Thymus (tissue), 11 donors: ENCODE measurements at regions not wholly inside any gene's neighbourhood (a gene's known extent, or its start where the extent isn't known, plus 50 kb on each side); places are given as distances from the start of the nearest gene placed in this dataset.

Experiments used
- DNase-seq, 9 donors: peaks; one replicate each; pipeline ENCODE4 v3.0.0-alpha.2; 2013; ENCODE audit warnings: low spot score in 9 of 9, low read depth in 6 of 9, missing footprints in 1 of 9
- H3K27ac ChIP-seq, 2 donors: one replicate each; pipeline ENCODE4 v1.5.1; 2013; ENCODE audit warnings: control low read depth in 1 of 2, low read depth in 1 of 2, low read length in 1 of 2, mild to moderate bottlenecking in 1 of 2, moderate library complexity in 1 of 2
- H3K27me3 ChIP-seq, 2 donors: one replicate each; pipeline ENCODE4 v1.5.1; 2013; ENCODE audit warnings: low read length in 1 of 2; ENCODE audit not compliant: control insufficient read depth in 2 of 2, insufficient read depth in 1 of 2
- H3K36me3 ChIP-seq, 2 donors: one replicate each; pipeline ENCODE4 v1.5.1; 2013; ENCODE audit warnings: low read length in 1 of 2, mild to moderate bottlenecking in 1 of 2, moderate library complexity in 1 of 2; ENCODE audit not compliant: control insufficient read depth in 2 of 2, insufficient read depth in 2 of 2
- H3K4me1 ChIP-seq, 2 donors: one replicate each; pipeline ENCODE4 v1.5.1; 2013; ENCODE audit warnings: low read length in 2 of 2; ENCODE audit not compliant: control insufficient read depth in 2 of 2, insufficient read depth in 2 of 2
- H3K4me3 ChIP-seq, 2 donors: one replicate each; pipeline ENCODE4 v1.5.1; 2013; ENCODE audit warnings: low read length in 2 of 2, control low read depth in 1 of 2, mild to moderate bottlenecking in 1 of 2
- H3K9me3 ChIP-seq, 2 donors: one replicate each; pipeline ENCODE4 v1.5.1; 2013; ENCODE audit warnings: low read length in 1 of 2, mild to moderate bottlenecking in 1 of 2; ENCODE audit not compliant: control insufficient read depth in 2 of 2, insufficient read depth in 1 of 2
- WGBS: extraction: QIAGEN DNeasy Blood & Tissue Kit; methylation state at CpG from one replicate; pipeline ENCODE4 v1.1.7; 2013; 5-methylcytosine and 5-hydroxymethylcytosine counted together
- donor health status: healthy.

- DNase-seq = no peak
- H3K9me3 ChIP-seq = no peaks in the 10 kb centered on the region
- H3K4me3 ChIP-seq = no peak overlapping the region
- no peaks in the 10 kb centered on the region for H3K36me3 ChIP-seq
- H3K27ac ChIP-seq = no peak overlapping the region
- WGBS = 91% methylated on average over 3 of the region's 3 CpGs
- peaks cover 0 to 6% of the 10 kb centered on the region in 2 donors for H3K4me1 ChIP-seq
- peaks cover 0 to 2% of the 10 kb centered on the region in 2 donors for H3K27me3 ChIP-seq
Measured at GRCh38 chr15:62348118-62348517, 183.0 kb upstream of the C2CD4B start.

GRCh38 chr15:62348623-62349022, 183.5 kb upstream of the C2CD4B start:
- Histone ChIP-seq H3K36me3 (no peaks in the 10 kb centered on the region), H3K27ac (no peak overlapping the region), H3K4me3 (no peak overlapping the region), H3K9me3 (no peaks in the 10 kb centered on the region), H3K4me1 (peaks cover 0 to 6% of the 10 kb centered on the region in 2 donors), H3K27me3 (peaks cover 0 to 2% of the 10 kb centered on the region in 2 donors)
- no peak for DNase-seq
- 93% methylated on average over 3 of the region's 3 CpGs for WGBS

GRCh38 chr15:62352817-62353216, 187.7 kb upstream of the C2CD4B start:
- Histone ChIP-seq H3K27ac (no peak overlapping the region), H3K4me1 (no peaks in the 10 kb centered on the region), H3K4me3 (no peak overlapping the region), H3K9me3 (no peaks in the 10 kb centered on the region), H3K36me3 (no peaks in the 10 kb centered on the region), H3K27me3 (peaks cover 0 to 2% of the 10 kb centered on the region in 2 donors)
- 97% methylated on average over 3 of the region's 3 CpGs for WGBS
- no peak for DNase-seq

- Histone ChIP-seq H3K36me3 (no peaks in the 10 kb centered on the region), H3K9me3 (no peaks in the 10 kb centered on the region), H3K27me3 (peaks cover 0 to 4% of the 10 kb centered on the region in 2 donors), H3K4me1 (no peaks in the 10 kb centered on the region), H3K4me3 (no peak overlapping the region), H3K27ac (no peak overlapping the region)
- no peak for DNase-seq
- WGBS = 95% methylated on average over 5 of the region's 5 CpGs
Measured at GRCh38 chr15:62357431-62357830, 192.3 kb upstream of the C2CD4B start.

- no peak overlapping the region for H3K4me3 ChIP-seq
- H3K4me1 ChIP-seq = no peaks in the 10 kb centered on the region
- no peak for DNase-seq
- no peaks in the 10 kb centered on the region for H3K36me3 ChIP-seq
- no peaks in the 10 kb centered on the region for H3K9me3 ChIP-seq
- peaks cover 0 to 4% of the 10 kb centered on the region in 2 donors for H3K27me3 ChIP-seq
- no peak overlapping the region for H3K27ac ChIP-seq
- 95% methylated on average over 3 of the region's 3 CpGs for WGBS
Measured at GRCh38 chr15:62359416-62359815, 194.3 kb upstream of the C2CD4B start.

GRCh38 chr15:62360332-62361097, 195.4 kb upstream of the C2CD4B start:
- DNase-seq = no peak
- no peak overlapping the region for H3K4me3 ChIP-seq
- no peak overlapping the region for H3K27ac ChIP-seq
- H3K36me3 ChIP-seq = no peaks in the 10 kb centered on the region
- H3K9me3 ChIP-seq = no peaks in the 10 kb centered on the region
- peaks cover 0 to 4% of the 10 kb centered on the region in 2 donors for H3K27me3 ChIP-seq
- WGBS = 87% methylated on average over 11 of the region's 11 CpGs
- no peaks in the 10 kb centered on the region for H3K4me1 ChIP-seq

- Histone ChIP-seq H3K27ac (no peak overlapping the region), H3K4me1 (no peaks in the 10 kb centered on the region), H3K4me3 (no peak overlapping the region), H3K36me3 (no peaks in the 10 kb centered on the region), H3K27me3 (peaks cover 0 to 4% of the 10 kb centered on the region in 2 donors), H3K9me3 (no peaks in the 10 kb centered on the region)
- WGBS = 95% methylated on average over 20 of the region's 20 CpGs
- no peak for DNase-seq
Measured at GRCh38 chr15:62362144-62362543, 197.1 kb upstream of the C2CD4B start.

GRCh38 chr15:62362608-62363007, 197.5 kb upstream of the C2CD4B start:
- H3K27me3 ChIP-seq = peaks cover 0 to 4% of the 10 kb centered on the region in 2 donors
- 77% methylated on average over 5 of the region's 5 CpGs for WGBS

GRCh38 chr15:62363913-62364312, 198.8 kb upstream of the C2CD4B start:
- WGBS = 95% methylated on average over 1 of the region's 1 CpG
- no peak for DNase-seq

More at GRCh38 chr15:62362608-62363007, 197.5 kb upstream of the C2CD4B start:
- Histone ChIP-seq H3K4me3 (no peak overlapping the region), H3K9me3 (no peaks in the 10 kb centered on the region), H3K4me1 (no peaks in the 10 kb centered on the region), H3K27ac (no peak overlapping the region), H3K36me3 (no peaks in the 10 kb centered on the region)
- DNase-seq = no peak

More at GRCh38 chr15:62363913-62364312, 198.8 kb upstream of the C2CD4B start:
- peaks cover 0 to 4% of the 10 kb centered on the region in 2 donors for H3K27me3 ChIP-seq
- no peaks in the 10 kb centered on the region for H3K4me1 ChIP-seq
- H3K4me3 ChIP-seq = no peak overlapping the region
- no peaks in the 10 kb centered on the region for H3K9me3 ChIP-seq
- no peak overlapping the region for H3K27ac ChIP-seq
- no peaks in the 10 kb centered on the region for H3K36me3 ChIP-seq
